SKM-1 (cell line): ENCODE measurements at regions not wholly inside any gene's neighbourhood (a gene's known extent, or its start where the extent isn't known, plus 50 kb on each side); places are given as distances from the start of the nearest gene placed in this dataset.
"Not testable (repeated sequence)": the region's sequence is repeated elsewhere in the genome, so short reads cannot be mapped to it uniquely, and the experiment has no call there.

Experiments
- DNase-seq: peaks from one replicate; lab custom pipeline; 2025; ENCODE audit not compliant: unreplicated experiment; lab: John Stamatoyannopoulos, UW

DNA sequence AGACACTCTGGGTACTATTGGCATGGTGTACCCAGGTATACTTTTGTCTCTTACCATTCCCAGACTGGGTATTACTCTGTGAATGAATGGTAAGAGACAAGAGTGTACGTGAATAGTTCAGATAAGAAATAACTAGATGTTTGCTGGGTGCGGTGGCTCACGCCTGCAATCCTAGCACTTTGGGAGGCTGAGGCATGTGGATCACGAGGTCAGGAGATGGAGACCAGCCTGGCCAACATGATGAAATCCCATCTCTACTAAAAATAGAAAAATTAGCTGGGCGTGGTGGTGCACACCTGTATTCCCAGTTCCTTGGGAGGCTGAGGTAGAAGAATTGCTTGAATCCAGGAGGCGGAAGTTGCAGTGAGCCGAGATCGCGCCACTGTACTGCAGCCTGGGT lies 75.8 kb upstream of the VKORC1L1 start:
- not testable (repeated sequence) for DNase-seq

DNA sequence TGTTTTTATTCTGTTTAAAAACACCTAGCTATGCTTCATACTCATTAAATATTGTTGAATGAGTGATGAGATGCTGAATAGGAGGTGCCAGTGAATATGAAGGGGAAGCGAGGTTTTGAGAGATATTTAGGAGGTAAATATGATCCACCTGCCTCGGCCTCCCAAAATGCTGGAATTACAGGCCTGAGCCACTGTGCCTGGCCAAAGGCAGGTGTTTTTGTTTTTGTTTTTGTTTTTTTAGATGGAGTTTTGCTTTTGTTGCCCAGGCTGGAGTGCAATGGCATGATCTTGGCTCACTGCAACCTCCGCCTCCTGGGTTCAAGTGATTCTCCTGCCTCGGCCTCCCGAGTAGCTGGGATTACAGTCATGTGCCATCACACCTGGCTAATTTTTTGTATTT lies 75.3 kb upstream of the VKORC1L1 start:
- DNase-seq, result not testable (repeated sequence)

DNA sequence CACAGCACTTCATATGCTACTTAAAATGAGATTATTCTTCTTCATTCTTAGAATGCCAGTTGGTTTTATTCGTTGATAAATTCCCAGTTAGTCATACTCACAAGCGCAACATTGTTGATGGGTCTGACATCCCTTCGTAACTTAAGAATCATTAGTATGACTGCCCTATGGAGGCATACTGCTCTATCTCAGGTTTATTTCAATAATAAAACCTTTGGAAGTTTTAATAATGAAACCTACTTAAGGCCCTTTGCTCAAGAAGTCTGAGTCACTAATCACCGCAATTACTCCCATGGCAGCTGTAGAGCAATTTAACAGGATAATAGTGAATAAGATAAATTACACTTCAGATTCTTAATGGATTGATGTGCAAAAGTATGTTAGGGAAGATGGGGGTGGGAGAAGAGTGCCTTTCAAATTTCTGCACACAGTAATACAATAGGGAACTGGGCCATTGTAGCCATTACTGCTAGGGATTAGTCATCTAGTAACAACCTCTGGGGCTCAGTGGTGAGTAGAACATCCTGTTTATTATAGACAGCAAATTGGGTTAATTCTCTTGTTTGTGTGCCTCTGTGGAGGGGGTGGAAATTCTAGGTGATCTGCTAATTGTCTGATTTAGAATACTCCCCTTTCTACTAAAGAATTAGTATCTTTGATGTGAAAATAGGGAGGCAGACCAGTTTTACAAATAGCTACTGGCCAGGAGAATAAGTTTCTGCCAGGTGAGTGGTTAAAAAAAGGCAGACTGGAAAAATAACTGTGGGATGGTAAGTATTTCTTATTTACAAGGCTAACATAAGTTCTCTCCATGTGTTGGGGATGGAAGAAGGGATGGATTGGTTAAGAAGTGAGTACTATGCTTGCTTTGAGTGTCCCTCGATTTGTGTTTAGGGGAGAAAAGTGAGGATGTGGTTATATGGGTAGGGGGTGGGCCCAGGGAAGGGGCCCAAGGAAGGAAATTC lies 74.5 kb upstream of the VKORC1L1 start:
- DNase-seq, result no peak

DNA sequence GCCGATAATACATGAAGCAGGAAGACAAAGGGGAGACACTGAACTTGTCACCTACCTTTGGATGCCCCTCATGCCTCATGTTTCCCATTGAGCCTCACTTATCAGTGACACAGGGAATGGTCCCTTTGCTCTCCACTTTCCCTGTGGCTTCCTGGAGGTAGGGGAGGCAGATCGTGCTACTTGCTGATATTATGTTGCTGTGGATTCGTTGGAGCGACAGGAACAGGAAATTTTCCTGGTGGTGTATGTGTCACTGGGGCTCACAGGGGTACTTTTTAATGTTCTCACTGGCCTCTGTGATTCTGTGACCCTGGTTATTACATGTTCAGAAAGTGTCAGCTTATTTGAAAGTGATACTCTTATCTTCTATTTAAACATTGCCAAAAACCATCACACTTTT lies 72.7 kb upstream of the VKORC1L1 start:
- DNase-seq, result not testable (repeated sequence)

DNA sequence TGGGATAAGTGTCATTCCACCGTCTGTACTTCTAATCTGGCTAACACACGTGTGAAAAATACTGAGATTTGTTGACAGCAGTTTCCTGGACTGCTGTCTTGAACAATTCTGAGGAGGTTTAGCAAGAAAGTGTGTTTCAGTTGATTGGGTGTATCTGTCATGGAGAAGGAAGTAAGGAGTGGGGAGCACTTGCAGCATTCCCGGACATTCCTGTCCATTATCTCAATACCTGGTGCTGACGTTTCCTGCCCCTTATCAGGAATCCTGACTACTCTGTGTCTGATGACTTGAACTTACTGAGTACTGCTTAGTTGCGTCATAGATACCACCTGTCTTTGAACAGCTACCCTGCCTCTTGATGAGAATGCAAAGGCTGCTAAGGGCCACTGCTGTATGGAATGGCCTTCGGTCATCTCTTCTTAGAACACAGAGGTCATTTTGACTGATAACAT lies 72.0 kb upstream of the VKORC1L1 start:
- DNase-seq, result no peak

DNA sequence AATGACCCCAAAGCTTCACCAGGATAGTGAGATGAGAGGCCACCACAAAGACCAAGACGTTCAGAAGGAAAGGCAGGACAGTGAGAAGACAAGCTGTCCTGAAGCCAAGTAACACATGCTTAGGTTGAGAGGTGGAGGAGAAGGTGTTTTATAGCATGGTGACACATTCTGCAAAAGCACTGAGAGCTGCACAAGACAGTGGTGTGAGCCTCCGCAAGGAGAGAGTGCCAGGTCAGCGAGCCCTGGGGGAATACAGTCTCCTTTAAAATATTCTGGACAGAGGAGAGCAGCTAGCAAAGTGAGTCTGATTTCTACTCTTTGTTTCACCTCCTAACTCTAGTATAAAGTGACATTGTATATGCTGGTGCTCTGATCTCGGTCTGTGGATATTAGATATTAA lies 68.0 kb upstream of the VKORC1L1 start:
- no peak for DNase-seq

DNA sequence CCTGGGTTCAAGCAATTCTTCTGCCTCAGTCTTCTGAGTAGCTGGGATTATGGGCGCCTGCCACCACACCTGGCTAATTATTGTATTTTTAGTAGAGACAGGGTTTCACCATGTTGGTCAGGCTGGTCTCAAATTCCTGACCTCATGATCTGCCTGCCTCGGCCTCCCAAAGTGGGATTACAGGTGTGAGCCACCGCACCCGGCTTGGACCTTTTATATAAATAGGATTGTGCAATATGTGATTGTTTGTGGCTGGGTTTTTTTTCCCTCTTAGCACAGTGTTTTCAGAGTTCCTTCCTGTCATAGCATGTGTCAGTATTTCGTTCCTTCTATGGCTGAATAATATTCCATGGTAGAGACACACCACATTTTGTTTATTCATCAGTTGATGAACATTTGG lies 65.8 kb upstream of the VKORC1L1 start:
- DNase-seq, result not testable (repeated sequence)

DNA sequence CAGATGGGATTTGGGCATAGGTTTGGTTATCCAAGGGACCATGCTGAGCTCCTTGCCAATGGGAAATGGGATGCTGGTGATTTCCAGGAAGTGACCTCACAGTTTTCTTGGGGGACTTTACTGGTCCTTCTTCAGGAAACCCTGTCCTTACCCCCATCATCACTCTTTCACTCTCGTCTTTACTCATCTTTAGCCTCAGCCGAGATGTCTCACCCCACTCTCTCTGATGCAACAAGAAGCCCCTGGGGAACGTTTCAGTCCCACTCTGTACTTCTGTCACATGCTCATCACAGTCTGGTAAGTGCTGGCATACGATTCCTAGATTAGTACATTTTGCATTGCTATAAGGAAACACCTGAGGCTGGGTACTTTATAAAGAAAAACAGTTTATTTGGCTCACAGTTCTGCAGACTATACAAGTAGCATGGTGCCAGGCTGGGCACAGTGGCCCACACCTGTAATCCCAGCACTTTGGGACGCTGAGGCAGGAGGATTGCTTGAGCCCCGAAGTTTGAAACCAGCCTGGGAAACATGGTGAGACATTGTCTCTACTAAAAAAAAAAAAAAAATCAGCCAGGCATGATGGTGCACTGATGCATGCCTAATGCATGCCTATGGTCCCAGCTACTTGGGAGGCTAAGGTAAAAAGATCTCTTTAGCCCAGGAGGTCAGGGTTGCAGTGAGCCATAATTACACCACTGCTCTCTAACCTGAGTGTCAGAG lies 63.5 kb upstream of the VKORC1L1 start:
- DNase-seq, result no peak

DNA sequence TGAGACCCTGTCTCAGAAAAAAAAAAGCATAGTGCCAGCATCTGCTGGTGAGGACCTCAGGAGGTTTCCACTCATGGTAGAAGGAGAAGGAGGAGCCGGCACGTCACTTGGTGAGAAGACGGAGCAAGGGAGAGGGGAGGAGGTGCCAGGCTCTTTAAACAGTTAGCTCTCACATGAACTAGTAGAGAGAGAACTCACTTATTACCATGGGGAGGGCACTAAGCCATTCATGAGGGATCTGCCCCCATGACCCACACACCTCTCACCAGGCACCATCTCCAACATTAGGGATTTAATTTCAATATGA lies 62.9 kb upstream of the VKORC1L1 start:
- DNase-seq, result no peak

DNA sequence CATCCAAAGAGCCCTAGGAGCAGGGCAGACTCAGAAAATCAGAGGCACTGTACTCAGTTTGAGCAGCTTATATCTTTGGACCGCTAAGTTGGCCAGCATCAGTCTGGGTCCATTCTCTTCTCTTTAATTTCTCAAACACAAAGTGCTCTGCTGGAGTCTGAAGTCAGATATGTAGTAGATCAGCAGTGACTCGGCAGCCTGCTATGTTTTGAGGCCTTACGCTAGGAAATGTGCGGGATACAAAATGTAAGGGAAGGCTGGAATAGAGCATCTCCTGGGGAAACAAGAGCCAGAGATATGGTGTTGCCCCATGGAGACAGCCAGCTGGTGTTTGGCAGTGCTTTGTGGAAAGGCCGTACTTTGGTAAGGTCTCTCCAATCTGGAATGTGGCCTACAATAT lies 60.6 kb upstream of the VKORC1L1 start:
- DNase-seq, result no peak

DNA sequence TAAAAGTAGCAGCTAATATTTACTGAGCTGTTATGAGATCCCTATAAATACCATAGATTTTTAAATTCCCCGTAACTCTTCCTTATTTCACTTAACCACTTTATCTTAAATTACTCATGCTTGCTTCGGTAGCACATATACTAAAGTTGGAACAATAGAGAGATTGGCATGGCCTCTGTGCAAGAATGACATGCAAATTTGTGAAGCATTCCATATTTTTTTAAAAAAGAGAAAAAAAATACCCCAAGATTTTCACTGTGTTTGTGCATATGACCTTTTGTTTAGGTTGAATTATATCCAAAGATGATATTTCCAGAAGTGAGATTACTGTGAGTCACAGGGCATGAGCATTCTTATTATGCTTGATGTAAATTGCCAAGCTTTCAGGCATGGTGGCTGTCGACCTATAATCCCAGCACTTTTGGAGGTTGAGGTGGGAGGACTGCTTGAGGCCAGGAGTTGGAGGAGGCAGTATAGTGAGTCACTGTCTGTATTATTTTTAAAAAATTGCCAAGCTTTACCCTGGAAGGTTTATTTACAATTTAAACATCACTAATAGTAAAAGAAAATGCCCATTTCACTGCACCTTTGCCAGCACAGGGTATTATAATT lies 58.2 kb upstream of the VKORC1L1 start:
- DNase-seq, result not testable (repeated sequence)

DNA sequence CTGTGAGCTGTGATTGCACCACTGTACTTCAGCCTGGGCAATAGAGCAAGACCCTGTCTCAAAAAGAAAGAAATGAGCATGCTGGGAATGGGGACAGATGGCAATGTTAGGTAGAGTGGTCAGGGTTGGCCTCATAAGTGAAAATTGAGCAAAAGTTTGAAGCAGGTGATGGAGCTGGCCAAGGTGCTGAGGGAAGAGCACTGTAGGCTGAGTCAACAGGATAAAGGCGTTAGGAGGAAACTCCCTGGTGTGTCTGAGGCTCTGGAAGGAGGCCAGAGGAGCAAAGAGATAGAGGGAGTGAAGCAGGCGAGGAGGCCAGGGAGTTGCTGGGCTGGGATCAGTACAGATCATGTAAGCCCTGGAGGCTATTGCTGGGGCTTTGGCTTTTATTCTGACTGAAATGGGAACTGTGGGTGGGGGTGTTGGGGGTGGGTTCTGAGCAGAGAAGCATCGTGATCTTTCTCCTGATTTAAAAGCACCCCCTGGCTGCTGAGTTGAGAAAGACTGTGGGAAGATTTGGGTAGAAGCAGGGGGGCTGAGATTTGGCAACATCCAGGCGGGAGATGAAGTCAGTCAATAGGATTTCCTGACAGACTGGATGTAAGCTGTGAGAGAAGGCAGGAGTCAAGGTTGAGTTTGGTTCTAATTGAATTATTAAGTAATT lies 52.5 kb upstream of the VKORC1L1 start:
- DNase-seq, result no peak
